ENCODE measurements at regions not wholly inside any gene's neighbourhood (a gene's known extent, or its start where the extent isn't known, plus 50 kb on each side); places are given as distances from the start of the nearest gene placed in this dataset.

GRCh38 chr6:28673787-28674671, 148.3 kb downstream of the GPX5 start:
- POLR2A ChIA-PET, result no interaction called here
- WGBS (ENCODE audit: missing lambda C conversion rate), result 8% methylated on average over 44 of the region's 44 CpGs
- peak; percentile 34 to 79 for DNase-seq (ENCODE audit: low read depth in 1 of 2, low spot score in 1 of 2)
- H3K9me3 ChIP-seq, result no peaks in the 10 kb centered on the region
- no peaks in the 10 kb centered on the region for H3K4me1 ChIP-seq
- TF ChIP-seq JUNB (IDR thresholded peaks at IDR 0.05) (no peak), SREBF2 (IDR thresholded peaks at IDR 0.05) (peak; percentile 66), MYC (IDR thresholded peaks at IDR 0.05; ENCODE audit: borderline replicate concordance, low read length) (peak; percentile 46; the same call in 1 of the 2 replicates), CEBPB (IDR thresholded peaks at IDR 0.05) (peak in 1 of 2 experiments; percentile 27; a peak in 1 of 4 replicates), MAX (IDR thresholded peaks at IDR 0.05) (peak; percentile 87), CBX8 (IDR thresholded peaks at IDR 0.05) (no peak), RAD21 (conservative IDR thresholded peaks at IDR 0.05 in 1 of 2, IDR thresholded peaks at IDR 0.05 in 1 of 2) (no peak)
- TF ChIP-seq, protein P1, sequence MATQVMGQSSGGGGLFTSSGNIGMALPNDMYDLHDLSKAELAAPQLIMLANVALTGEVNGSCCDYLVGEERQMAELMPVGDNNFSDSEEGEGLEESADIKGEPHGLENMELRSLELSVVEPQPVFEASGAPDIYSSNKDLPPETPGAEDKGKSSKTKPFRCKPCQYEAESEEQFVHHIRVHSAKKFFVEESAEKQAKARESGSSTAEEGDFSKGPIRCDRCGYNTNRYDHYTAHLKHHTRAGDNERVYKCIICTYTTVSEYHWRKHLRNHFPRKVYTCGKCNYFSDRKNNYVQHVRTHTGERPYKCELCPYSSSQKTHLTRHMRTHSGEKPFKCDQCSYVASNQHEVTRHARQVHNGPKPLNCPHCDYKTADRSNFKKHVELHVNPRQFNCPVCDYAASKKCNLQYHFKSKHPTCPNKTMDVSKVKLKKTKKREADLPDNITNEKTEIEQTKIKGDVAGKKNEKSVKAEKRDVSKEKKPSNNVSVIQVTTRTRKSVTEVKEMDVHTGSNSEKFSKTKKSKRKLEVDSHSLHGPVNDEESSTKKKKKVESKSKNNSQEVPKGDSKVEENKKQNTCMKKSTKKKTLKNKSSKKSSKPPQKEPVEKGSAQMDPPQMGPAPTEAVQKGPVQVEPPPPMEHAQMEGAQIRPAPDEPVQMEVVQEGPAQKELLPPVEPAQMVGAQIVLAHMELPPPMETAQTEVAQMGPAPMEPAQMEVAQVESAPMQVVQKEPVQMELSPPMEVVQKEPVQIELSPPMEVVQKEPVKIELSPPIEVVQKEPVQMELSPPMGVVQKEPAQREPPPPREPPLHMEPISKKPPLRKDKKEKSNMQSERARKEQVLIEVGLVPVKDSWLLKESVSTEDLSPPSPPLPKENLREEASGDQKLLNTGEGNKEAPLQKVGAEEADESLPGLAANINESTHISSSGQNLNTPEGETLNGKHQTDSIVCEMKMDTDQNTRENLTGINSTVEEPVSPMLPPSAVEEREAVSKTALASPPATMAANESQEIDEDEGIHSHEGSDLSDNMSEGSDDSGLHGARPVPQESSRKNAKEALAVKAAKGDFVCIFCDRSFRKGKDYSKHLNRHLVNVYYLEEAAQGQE (IDR thresholded peaks at IDR 0.05), result peak; percentile 31; the same call in 1 of the 2 replicates
- TF ChIP-seq, protein P2, sequence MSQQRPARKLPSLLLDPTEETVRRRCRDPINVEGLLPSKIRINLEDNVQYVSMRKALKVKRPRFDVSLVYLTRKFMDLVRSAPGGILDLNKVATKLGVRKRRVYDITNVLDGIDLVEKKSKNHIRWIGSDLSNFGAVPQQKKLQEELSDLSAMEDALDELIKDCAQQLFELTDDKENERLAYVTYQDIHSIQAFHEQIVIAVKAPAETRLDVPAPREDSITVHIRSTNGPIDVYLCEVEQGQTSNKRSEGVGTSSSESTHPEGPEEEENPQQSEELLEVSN (IDR thresholded peaks at IDR 0.05; ENCODE audit: borderline replicate concordance, low read depth), result peak; percentile 62; the same call in 1 of the 2 replicates
- peak; percentile 94 to 95 for ATAC-seq
- peak overlapping the region; percentile 96 for H3K4me2 ChIP-seq
- CTCF ChIA-PET, result interaction anchor here (0.7 to 3.6 kb wide), 5 partner anchors 10 to 165 kb away, joined by 3 to 16 read pairs (median 4); no protein-coding TSS in a partner anchor
- H3K4me3 ChIP-seq, result peak overlapping the region; percentile 62
- H3K27ac ChIP-seq, result peak overlapping the region; percentile 17 to 38; a peak in 3 of 6 replicates
- FAIRE-seq, result no peak

GRCh38 chr6:28675600-28675999, 149.9 kb downstream of the GPX5 start:
- POLR2A ChIA-PET, result no interaction called here
- no peak for ATAC-seq
- no peak for FAIRE-seq

More at GRCh38 chr6:28675600-28675999, 149.9 kb downstream of the GPX5 start:
- TF ChIP-seq MYC (IDR thresholded peaks at IDR 0.05; ENCODE audit: borderline replicate concordance, low read length) (no peak), HMGXB4 (CRISPR knock-in tag; IDR thresholded peaks at IDR 0.05; ENCODE audit: borderline replicate concordance) (no peak), FOSB (CRISPR knock-in tag; IDR thresholded peaks at IDR 0.05) (no peak), CHD2 (IDR thresholded peaks at IDR 0.05; ENCODE audit: low read length, partially characterized antibody) (no peak), KDM1A (IDR thresholded peaks at IDR 0.05; ENCODE audit: low read depth) (no peak), CTCF (IDR thresholded peaks at IDR 0.05) (no peak), FOXS1 (CRISPR knock-in tag; IDR thresholded peaks at IDR 0.05) (no peak), ZC3H11A (IDR thresholded peaks at IDR 0.05) (no peak), FOSL2 (IDR thresholded peaks at IDR 0.05) (no peak), FOSL2 (CRISPR knock-in tag; IDR thresholded peaks at IDR 0.05) (no peak), RCOR1 (IDR thresholded peaks at IDR 0.05; ENCODE audit: low read depth, low read length) (no peak), CBX2 (IDR thresholded peaks at IDR 0.05; ENCODE audit: borderline replicate concordance, low read depth) (no peak), MAFK (IDR thresholded peaks at IDR 0.05; ENCODE audit: partially characterized antibody) (no peak)
- TF ChIP-seq, protein P3, sequence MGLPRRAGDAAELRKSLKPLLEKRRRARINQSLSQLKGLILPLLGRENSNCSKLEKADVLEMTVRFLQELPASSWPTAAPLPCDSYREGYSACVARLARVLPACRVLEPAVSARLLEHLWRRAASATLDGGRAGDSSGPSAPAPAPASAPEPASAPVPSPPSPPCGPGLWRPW (IDR thresholded peaks at IDR 0.05), result no peak
- TF ChIP-seq, protein P2 (IDR thresholded peaks at IDR 0.05; ENCODE audit: borderline replicate concordance, low read depth), result no peak
- TF ChIP-seq, protein P4, sequence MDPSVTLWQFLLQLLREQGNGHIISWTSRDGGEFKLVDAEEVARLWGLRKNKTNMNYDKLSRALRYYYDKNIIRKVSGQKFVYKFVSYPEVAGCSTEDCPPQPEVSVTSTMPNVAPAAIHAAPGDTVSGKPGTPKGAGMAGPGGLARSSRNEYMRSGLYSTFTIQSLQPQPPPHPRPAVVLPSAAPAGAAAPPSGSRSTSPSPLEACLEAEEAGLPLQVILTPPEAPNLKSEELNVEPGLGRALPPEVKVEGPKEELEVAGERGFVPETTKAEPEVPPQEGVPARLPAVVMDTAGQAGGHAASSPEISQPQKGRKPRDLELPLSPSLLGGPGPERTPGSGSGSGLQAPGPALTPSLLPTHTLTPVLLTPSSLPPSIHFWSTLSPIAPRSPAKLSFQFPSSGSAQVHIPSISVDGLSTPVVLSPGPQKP (IDR thresholded peaks at IDR 0.05; ENCODE audit: low read depth, low read length), result no peak
- Histone ChIP-seq H3K9me3 (no peaks in the 10 kb centered on the region), H3K4me1 (no peaks in the 10 kb centered on the region), H3K4me2 (no peak overlapping the region), H3K27ac (no peak overlapping the region), H3K4me3 (no peak overlapping the region)
- WGBS (ENCODE audit: missing lambda C conversion rate), result 90% methylated on average over 1 of the region's 1 CpG
- DNase-seq (ENCODE audit: low read depth in 1 of 2, low spot score in 1 of 2), result no peak
- CTCF ChIA-PET, result no interaction called here

Data from A549 (cell line).